ENCODE measurements at regions not wholly inside any gene's neighbourhood (a gene's known extent, or its start where the extent isn't known, plus 50 kb on each side); places are given as distances from the start of the nearest gene placed in this dataset.
"Not testable (repeated sequence)": the region's sequence is repeated elsewhere in the genome, so short reads cannot be mapped to it uniquely, and the experiment has no call there.

DNA sequence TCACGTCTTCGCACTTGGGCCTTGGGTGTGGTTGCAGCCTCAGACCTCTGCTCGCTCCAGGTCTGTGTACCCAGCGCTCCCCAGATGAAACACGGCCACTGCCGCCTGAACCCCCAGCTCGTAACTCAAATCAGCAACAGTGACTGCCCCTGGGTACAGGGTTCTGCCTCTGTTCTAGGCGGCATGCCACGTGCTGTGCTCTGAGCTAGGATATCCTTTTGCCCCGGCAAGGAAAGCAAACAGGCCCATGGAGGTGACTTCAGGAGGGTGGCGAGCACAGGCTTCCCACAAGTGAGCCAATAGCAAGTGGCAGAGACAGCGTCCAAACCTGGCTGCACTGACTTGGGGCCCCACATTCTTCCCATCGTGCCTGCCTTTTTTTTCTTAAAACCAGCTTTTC is 96.3 kb upstream of the PZP start:
- not testable (repeated sequence) for DNase-seq

DNA sequence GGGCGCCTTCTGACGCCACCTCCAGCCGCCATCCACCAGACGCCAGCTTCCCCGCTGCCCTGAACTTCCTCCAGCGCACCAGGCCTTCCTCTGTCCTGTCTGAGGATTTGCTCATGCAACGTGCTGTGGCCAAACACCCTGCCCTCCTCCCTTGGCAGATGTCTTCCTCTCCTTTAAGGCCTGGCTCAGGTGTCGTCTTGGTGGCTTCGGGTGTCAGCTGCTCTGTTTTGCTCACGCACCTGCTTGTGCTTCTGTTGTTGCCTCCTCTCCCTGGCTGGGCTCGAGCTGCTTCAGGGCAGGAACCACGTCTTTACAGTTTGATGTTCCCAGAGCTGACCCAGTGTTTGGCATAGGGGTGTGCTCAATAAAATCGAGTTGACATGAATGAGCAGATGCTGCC is 87.7 kb upstream of the PZP start:
- not testable (repeated sequence) for DNase-seq

DNA sequence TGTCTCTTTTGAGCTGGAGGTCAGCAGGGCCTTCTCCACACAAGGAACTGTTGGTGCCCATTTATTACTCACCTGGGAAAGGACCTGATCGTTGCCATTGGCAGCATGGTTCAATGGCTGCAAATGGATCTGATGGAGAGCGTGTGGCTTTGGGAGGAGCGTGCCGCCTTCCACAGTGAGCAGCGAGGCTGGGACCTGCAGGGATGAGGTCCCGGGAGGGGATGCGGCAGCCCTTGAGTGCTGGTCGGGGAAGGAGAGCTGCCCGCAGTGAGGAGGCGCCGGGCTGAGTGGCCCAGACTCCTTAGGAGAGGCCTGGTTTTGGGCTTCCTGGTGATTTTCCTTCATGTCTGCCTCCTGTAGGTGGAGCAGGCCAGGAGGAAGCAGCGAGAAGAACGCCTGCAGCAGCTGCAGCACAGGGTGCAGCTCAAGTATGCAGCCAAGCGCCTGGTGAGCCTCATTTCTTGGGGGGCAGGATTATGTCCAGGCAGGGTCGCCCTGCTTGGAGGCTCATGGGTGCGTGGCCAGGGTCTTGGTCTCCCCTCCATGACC is 86.0 kb upstream of the PZP start:
- DNase-seq: not testable (repeated sequence)

DNA sequence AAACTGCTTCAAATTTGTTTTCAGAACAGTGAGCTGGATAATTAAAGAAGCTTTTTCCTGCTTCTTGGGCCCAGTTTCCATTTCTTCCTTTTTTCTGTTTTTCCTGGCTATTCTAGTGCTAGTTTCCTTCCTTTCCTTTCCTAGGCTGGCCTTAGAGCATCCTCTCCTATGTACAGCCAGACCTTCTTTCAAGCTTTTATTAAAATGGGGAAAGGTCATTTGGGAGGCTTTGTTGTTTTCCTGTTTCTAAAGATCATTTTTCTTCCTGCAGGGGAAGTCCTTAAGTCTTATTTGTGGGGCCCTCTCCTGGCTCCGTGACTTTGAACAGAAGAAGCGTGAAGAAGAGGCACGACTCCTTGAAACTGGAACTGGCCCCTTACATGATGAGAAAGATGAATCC is 85.2 kb upstream of the PZP start:
- DNase-seq: not testable (repeated sequence)

DNA sequence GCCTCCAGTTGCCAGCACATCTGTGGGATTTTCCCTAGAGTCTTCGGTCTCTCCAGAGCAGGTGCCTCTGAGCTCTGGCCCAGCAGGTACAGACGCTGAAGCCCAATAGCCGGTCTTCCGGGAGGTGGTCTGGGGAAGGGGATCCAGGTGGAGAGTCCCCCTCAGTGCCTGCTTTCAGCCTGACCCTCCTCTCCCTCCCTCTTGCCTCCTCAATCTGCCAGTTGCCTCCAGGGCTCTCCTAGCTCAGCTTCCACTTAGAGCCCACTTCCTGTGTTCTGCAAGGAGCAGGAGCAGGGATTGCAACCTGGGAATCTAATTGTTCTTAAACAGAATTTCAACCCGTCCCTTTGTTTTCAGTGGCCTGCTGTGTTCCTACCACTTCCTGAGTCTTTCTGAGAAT is 81.8 kb upstream of the PZP start:
- DNase-seq: not testable (repeated sequence)

DNA sequence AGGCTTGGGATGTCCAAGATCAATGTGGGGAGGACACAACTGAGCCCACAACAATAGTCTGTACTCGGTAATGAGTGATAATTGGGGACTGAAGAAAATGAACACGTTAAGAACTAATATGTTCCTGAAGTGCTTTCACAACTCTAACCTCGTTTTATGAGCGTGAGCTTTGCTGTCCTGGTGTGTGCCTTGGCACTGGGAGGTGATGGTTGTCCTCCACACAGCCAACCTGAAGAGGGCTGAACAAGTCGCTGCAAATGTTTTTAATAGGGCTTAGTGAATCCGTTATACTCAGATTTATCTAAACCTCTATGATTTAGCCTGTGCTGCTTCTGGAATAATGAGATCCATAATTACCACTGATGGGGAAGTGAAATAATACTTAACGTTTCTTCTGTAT is 76.5 kb upstream of the PZP start:
- not testable (repeated sequence) for DNase-seq

DNA sequence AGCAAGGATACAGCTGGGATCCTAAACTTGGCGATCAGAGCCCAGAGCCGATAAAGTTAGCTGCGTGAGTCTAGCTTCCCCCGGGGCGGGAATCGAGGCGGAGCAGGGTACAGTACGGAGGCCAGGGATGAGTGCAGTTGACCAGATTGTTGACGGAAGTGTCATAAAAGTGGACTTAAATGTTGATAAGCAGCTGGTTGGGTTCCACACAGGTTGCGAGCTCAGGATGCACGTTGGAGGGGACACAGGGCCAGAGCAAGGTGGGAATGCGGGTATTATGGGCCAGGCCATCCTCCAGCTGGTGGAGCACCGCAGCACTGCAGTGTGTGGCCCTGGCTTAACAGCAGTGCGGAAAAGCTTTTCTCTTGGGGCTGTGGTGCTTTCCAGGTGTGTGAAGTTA is 76.0 kb upstream of the PZP start:
- not testable (repeated sequence) for DNase-seq

DNA sequence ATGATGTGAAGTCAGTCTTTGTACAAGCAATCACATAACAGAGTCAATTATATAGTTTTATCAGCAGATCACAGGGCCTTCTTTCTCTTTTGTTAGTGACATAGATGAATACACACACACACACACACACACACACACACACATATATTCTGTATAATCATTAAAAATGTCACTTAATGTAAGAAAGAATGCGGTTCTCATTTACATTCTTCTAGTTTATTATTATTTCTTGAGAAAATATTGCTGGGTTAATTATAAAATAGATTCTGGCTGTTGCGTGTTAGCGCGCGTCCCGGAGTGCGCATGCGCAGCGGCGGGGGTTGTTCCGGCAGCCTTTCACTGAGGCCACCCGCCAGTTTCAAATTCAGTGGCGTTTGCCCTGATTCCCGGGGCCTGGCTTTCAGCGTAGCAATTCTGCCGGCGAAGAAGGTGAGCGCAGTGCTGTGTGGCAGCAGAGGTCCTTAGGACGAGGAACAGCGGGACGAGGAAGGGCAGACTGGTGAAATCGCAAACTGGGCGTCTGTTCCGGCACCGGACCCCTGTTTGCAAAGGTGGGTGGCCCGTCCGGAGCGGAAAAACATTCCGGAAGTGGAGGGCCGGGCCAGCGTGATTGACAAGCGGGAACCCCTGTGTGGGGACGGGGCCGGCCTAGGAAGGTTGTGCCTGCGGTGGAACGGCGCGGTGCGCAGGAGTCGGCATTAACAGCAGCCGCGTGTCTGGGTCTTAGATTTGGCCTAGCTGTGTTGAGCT is 75.3 kb upstream of the PZP start:
- peak; percentile 70 for DNase-seq

DNA sequence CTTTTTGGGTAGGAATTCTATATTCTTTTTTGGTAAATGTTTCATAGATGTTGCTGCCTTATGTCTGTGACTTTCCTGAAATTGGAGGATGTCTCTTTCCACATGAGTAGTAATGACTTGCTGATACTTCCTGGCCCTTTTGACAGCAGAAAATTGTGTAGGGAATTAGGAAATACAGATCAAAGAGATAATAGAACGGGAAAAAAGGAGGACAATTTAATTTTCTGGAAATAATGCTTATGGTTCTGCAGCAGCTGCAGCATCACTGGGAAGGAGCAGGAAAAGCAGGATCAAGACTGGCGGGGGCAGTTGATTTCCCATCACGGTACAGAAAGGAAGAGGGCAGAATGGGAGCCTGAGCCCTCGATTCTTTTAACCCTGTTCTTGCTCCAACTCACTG is 68.8 kb upstream of the PZP start:
- no peak for DNase-seq

DNA sequence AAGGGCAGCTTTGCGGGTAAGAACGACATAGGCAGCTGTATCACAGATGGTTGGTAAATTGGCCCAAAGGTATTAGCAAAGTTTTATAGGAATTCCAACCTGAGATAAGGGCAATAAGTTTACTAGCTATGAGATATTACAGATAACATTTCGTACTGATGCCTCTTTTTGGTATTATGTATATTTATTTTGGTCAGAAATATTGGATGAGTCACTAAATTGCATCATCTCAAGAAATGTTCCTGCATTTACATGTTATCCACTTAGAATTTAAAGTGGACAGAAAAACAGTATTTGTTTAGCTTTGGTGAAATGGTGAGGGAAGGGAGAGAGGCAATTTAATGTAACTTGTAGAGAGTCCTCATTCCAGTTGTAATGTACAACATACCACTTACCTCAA is 65.1 kb upstream of the PZP start:
- DNase-seq: no peak

DNA sequence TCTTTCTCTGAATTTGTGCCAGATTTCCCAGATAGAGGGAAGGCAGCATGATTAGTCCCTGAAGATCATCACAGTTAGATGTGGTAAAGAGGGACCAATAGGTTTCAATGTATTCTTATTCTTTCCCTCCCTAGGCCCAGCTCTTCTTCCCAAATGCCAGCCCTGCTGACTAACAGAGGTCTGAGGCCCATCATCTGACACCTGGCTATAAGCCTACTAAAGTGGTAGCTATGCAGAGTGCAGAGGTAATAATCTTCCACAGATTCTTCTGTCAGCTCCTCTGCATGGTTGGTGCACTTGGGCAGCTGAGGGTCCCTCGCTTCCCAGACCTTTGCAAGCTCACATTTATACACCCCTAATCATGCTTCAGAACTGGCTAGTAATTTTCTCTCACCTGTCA is 63.7 kb upstream of the PZP start:
- no peak for DNase-seq

DNA sequence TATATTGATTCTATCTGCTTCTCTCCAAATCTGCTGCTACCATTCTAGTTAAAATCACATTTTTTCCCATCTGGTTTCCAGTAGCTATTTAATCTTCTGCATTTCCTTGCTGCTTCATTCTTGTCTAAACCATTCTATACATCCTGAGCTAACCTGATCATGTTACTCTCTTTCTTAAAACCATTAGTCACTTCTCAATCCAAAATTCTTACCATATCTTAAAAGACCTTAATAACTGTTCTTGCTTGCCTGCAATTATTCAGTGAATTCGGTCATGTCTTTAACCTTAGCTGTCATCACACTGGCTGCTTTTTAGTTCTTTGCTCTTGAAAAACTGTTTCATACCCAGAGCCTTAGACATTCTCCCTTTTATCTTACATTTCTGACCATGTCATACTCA is 56.4 kb upstream of the PZP start:
- DNase-seq: no peak

DNA sequence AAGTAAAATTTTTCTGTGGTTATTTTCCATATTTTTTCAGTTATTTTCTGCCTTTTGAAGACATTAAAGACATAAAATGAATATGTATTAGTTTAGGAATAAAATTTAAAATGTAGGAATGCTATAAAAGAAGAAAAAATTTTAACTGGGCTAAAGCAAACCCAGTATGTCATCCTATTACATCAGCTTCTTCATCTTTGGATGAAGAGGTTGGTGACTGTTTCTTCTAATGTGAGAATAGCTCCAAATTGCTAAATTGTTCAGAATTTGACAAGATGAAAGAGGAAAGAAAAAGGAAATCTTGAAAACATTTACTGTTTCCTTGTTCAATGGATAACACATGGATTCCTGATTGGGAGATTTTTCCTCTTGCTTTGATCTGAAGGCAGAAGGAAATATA is 52.7 kb upstream of the PZP start:
- DNase-seq: peak; percentile 28

DNA sequence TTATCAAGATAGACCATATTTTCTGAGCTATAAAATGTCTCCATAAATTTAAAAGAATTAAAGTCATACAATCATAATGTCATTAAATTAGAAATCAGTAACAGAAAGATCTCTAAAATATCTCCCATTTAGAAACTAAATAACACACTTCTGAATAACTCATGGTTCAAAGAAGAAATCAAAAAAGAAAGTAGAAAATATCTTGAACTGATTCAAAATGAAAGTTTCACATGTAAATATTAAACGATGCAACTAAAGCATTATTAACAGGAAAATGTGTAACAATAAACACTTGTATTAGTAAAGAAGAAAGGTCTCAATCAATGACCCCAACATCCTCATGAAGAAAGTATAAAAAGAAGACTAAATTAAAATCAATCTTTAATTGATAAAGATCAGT is 50.5 kb upstream of the PZP start:
- no peak for DNase-seq

Data from fibroblast of upper back skin (primary cell).